SK-N-SH (cell line): ENCODE measurements at regions not wholly inside any gene's neighbourhood (a gene's known extent, or its start where the extent isn't known, plus 50 kb on each side); places are given as distances from the start of the nearest gene placed in this dataset.

Source experiments
- CTCF ChIP-seq: fragments of 200-600 bp; sonication (generic); IDR thresholded peaks from 2 replicates; pipeline ENCODE4 v1.6.1; 2017; ENCODE audit warnings: antibody characterized with exemption, mild to moderate bottlenecking, moderate library complexity
- EP300 ChIP-seq, 2 experiments: IDR thresholded peaks; 2 replicates each; pipeline versions ENCODE4 v1.4.0 to v1.6.1; 2012; ENCODE audit warnings: borderline replicate concordance in 1 of 2, low read depth in 1 of 2, low read length in 1 of 2
- EZH2phosphoT487 ChIP-seq: fragments of 200-600 bp; sonication (generic); IDR thresholded peaks from 2 replicates; pipeline ENCODE4 v1.6.1; 2017; ENCODE audit warnings: low read depth, mixed run types, mild to moderate bottlenecking, antibody characterized with exemption, moderate library complexity, borderline replicate concordance
- GABPA ChIP-seq: IDR thresholded peaks from 2 replicates; pipeline ENCODE4 v1.4.0; 2012; ENCODE audit warnings: low read depth, mild to moderate bottlenecking
- GATA2 ChIP-seq: sonication (generic); formaldehyde crosslinking; IDR thresholded peaks from 2 replicates; pipeline ENCODE4 v1.5.0; 2020; ENCODE audit warnings: mild to moderate bottlenecking, missing genetic modification reagents
- MAX ChIP-seq: IDR thresholded peaks from 2 replicates; pipeline ENCODE4 v1.4.0; 2012; ENCODE audit warnings: low read depth
- MEF2A ChIP-seq: IDR thresholded peaks from 2 replicates; pipeline ENCODE4 v1.4.0; 2012; ENCODE audit warnings: low read depth, borderline replicate concordance
- REST ChIP-seq: IDR thresholded peaks from 2 replicates; pipeline ENCODE4 v1.6.1; 2012; ENCODE audit warnings: mild to moderate bottlenecking, low read depth, low read length, moderate library complexity
- RFX5 ChIP-seq: IDR thresholded peaks from 2 replicates; pipeline ENCODE4 v1.6.1; 2012; ENCODE audit warnings: mild to moderate bottlenecking, improper control_type of control experiment, low read length
- SIN3A ChIP-seq: IDR thresholded peaks from 2 replicates; pipeline ENCODE4 v1.6.1; 2012; ENCODE audit warnings: low read depth, mild to moderate bottlenecking, low read length, moderate library complexity, borderline replicate concordance
- SMC3 ChIP-seq: IDR thresholded peaks from 2 replicates; pipeline ENCODE4 v1.6.1; 2012; ENCODE audit warnings: low read depth, low read length, improper control_type of control experiment
- USF1 ChIP-seq: IDR thresholded peaks from 2 replicates; pipeline ENCODE4 v1.4.0; 2012; ENCODE audit warnings: low read depth, borderline replicate concordance
- USF2 ChIP-seq: fragments of 150-350 bp; IDR thresholded peaks from 2 replicates; pipeline ENCODE4 v1.6.1; 2017; ENCODE audit warnings: antibody characterized with exemption, low read length, low read depth, borderline replicate concordance
- YY1 ChIP-seq: IDR thresholded peaks from 2 replicates; pipeline ENCODE4 v1.4.0; 2012; ENCODE audit warnings: low read depth, mild to moderate bottlenecking

GRCh38 chrX:138939038-138939437, 227.5 kb upstream of the FGF13 start:
- no peak for TF ChIP-seq EZH2phosphoT487
- TF ChIP-seq CTCF = no peak
- TF ChIP-seq MAX = no peak
- no peak for TF ChIP-seq MEF2A
- TF ChIP-seq RFX5 = no peak
- no peak for TF ChIP-seq USF2
- TF ChIP-seq SIN3A = no peak
- TF ChIP-seq USF1 = no peak
- TF ChIP-seq REST = no peak
- no peak for TF ChIP-seq EP300 (IDR thresholded peaks at IDR 0.05; ENCODE audit: borderline replicate concordance in 1 of 2, low read depth in 1 of 2, low read length in 1 of 2)
- TF ChIP-seq SMC3 = no peak
- no peak for TF ChIP-seq GABPA
- TF ChIP-seq YY1 = no peak
- TF ChIP-seq GATA2 (CRISPR knock-in tag) = no peak
